HG02870 (cell line): ENCODE measurements at regions not wholly inside any gene's neighbourhood (a gene's known extent, or its start where the extent isn't known, plus 50 kb on each side); places are given as distances from the start of the nearest gene placed in this dataset.

Experiments used
- ATAC-seq: cut with Tn5 transposase; IDR thresholded peaks from one replicate; pipeline ENCODE4 v1.9.1; 2021; ENCODE audit warnings: mild to moderate bottlenecking, moderate library complexity; ENCODE audit not compliant: unreplicated experiment

GRCh38 chr9:38287420-38287985 lies 105.0 kb upstream of the ALDH1B1 start:
- ATAC-seq = no peak

DNA sequence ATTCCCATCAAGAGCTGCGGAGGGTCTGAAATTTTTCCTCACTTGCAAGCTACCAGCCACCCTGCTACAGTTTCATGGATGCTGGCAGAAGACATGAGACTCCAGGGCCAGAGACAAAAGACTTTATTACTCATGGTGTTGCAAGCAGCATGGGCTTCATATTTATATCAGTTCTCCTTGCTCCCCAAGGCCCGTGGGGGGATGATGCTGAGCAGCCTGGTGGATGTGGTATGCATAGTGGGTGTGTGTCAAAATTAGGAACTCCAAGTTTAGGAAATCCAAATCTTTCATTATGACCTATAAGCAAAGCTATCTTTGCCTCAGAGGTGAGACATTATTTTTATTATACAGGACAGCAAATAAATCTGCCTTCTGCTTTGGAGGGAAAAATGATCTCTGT lies 105.7 kb upstream of the ALDH1B1 start:
- no peak for ATAC-seq

DNA sequence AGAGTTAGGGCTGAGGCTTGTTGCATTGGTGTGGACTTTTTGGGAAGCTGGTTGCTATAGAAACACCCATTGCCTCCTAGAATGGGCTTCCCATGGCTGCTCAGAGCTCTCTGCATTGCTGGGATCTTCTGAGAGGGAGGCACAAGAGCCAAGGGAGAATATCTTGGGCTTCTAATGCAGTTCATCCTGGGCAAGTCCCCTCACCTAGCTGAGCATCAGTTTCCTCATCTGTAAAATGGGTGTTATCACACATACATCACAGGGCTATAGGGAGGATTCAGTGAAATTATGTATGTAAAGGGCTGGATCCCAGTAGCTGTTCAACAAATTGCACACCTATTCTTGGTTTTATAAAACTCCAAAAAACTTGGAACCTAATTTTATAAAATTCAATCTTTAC lies 106.1 kb upstream of the ALDH1B1 start:
- no peak for ATAC-seq

DNA sequence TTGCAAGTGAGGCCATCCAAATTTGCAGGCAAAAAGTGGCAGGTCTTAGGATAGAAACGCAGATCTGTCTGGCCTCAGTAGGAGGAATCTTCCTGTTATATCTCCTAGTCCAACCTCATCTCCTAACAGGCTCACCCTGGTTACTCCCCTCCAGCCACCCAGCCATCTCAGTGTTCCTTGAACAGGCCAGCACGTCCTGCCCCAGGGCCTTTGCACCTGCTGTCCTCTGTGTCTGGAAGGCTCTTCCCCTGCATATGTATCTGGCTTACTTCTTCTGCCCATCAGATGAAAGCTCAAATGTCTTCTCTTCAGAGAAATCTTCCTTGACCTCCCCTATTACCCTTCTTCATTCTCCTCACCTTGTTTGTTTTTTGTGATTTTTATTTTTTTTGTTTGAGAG lies 107.3 kb upstream of the ALDH1B1 start:
- no peak for ATAC-seq

GRCh38 chr9:38284588-38285051 lies 107.9 kb upstream of the ALDH1B1 start:
- ATAC-seq = no peak

DNA sequence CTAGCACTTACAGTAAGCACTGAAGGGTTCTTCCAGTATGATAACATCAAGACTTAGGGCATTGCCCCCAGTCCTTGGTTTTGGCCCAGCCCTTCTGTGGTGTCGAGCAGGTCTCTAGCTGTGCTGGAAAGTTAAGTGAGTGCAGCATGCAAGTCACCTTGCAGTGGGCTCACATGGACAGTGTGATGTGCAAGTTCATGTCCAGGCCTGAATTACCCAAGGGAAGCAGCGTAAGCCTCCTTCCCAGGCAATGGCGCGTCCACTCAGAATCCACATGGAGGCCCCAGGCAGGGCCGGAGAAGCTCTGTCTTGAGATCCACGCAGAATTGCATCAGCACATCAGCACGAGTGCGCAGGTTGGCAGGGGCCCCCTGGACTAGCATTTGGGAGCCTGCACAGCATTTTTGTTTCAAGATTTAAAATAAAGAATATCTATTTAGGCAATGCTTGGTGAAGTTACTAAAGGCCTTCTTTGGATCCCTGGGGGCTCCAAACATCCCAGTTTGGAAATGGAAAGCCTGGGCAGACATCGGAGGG lies 108.4 kb upstream of the ALDH1B1 start:
- ATAC-seq = no peak

GRCh38 chr9:38282756-38283155 lies 109.7 kb upstream of the ALDH1B1 start:
- ATAC-seq = no peak

DNA sequence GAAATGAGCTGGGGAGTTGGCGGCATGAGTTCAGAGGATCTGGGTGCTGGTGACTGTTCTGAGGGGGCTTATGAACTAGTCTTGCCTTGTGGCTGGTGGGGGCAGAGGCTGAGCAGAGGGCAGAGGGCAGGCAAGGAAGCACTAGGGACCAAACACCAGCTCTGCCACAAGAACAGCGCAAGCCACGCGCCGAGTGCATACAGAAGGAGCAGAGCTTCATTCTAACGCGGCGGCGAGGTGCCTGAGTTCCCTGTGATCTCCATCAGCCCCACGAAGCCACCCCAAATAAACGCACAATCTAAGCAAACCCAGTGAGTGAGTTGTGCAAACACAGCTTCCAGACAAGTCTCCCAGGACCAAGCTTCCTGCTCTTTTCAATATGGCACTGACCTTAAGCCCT lies 110.6 kb upstream of the ALDH1B1 start:
- no peak for ATAC-seq

DNA sequence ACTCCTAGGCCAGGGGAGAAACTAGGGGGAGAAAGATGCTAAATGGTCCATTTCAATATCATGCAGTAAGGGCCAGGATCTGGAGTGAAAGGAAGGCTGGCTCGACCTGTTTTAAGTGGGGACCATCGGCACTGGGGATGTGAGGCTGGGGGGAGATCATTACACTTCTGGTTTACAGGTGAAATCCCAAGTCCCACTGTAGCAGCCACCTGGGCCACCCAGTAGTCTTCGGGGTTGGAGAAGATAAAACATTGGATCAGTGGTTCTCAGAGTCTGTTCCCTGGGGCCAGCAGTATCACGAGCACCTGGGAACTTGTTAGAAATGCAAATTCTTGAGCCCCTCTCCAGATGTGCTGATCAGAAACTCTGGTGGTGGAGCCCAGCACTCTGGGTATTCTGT lies 111.3 kb upstream of the ALDH1B1 start:
- ATAC-seq = no peak

- ATAC-seq = no peak
Measured at GRCh38 chr9:38280251-38280800, 112.2 kb upstream of the ALDH1B1 start.

DNA sequence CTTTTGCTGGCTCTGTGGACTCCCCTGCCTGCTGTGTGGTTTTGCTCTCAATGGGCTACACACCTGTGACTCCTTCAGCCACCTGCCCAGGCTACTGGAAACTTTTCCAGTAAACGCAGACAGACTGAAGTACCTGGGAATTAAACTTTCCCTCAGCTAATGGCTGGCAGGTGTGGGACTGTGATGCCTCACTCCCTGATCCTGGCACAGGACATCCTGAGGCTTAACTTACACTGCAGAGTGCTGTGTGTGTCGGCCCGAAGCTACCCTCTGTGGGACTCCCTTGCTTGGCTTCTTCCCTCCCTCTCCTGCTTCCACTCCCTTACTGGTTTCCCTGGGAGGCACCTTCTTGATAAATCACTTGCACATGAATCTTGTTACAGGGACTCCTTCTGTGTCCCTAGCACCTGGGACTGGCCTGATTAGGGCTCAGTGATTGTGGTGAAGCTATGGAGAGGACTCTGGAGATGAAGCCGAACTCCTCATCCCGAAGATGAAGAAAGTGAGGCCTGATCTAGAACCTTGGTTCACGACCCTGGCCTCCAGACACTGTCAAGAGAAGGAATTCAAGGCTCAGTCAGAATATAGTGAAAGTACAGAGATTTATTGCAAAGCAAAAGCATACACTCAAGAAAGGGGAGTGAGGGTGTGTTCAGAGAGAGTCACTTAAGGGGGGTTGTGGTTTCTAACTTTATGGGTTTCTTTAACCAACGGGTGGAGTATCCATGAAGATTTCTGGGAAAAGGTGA lies 113.4 kb upstream of the ALDH1B1 start:
- ATAC-seq = no peak

DNA sequence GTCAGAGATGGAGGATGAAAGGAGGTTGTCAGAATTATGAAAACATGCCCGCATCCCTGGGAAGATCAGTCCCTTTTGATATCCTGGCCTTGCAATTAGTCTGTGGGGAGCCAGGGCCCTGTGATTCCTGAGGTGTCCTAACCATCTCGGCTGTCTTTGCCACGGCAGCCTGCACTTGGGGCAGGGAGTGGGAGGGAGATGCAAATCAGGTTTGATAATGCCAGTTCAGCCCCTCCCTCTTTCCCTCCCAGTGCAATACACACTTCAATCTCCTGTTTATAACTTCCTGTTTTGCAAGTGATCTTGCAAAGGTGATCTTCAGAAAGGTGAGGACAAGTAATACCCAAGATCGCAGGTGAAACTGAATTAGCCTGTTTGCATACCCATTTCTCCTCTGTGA lies 114.0 kb upstream of the ALDH1B1 start:
- no peak for ATAC-seq

DNA sequence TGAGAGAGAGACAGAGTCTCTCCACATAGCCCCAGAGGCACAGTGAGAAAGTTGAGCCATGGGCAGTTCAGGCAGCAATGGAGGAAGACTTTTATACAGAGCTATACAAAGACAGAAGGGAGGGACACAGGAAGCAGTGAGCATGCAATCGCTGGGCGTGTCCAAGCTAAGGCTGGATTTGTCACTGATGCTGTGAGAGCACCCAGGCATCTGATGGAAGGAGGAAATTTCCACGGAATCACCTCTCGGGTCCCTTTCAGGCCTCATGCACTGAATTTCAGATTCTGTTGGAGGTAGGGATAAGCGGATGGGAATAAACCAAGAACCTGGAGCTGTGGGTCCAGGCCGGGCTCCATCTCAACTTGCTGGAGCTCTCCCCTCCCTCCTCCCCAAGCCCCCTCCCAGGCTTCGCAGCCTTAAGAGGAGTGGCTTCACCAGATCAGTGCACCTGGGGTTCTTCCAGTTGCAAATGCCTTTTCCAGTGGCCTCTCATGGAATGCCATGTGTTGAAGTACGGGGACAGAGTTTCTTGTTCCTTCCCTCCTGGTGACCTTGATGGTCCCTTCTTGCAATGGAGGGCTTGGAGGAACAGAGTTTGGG lies 114.8 kb upstream of the ALDH1B1 start:
- ATAC-seq = no peak

GRCh38 chr9:38276771-38277439 lies 115.6 kb upstream of the ALDH1B1 start:
- ATAC-seq = no peak

DNA sequence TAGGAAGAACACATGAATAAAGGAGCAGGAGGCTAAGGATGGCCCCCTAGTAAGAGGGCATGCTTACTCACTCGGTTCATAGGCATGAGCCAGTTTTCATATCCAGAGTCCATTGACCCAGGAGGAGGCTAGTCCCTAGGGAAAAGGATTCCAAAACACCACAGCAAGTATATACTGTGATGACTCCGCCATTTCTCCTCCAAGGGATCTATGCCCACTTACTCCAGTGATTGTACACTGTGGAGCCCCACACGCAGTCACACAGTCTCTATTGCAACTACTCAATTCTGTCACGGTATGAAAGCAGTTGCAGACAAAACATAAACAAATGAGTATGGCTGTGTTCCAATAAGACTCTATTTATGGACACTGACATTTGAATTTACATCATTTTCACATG lies 117.7 kb upstream of the ALDH1B1 start:
- ATAC-seq = no peak

- no peak for ATAC-seq
Measured at GRCh38 chr9:38272710-38273109, 119.8 kb upstream of the ALDH1B1 start.

DNA sequence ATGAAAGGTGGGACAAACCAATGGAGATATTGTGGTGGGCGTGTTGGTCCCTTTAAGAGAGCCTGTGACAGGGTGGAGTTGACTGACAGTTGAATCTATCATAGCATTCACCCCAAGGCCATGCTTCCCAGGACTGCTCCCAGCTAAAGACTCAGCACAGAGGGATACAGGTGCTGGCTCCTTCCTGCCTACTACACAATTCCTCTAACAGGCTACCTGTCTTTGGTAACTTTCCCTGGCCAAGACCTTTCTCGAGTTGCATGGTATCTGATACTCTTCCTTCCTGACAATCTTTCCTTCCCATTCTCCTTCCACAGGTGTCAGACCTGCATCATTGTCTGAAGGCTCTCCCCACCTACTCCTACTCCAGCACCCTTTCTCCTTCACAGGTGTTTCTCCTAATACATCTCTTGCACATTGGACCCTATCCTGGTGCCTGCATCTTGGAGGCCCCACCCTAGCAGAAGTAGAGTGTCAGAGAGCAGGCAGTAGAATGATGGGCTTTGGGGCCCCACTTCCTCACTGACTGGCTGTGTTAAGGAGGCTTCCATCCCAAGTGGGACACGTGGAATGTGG lies 120.7 kb upstream of the ALDH1B1 start:
- no peak for ATAC-seq

GRCh38 chr9:38269775-38270174 lies 122.7 kb upstream of the ALDH1B1 start:
- no peak for ATAC-seq

GRCh38 chr9:38263532-38263931 lies 129.0 kb upstream of the ALDH1B1 start:
- ATAC-seq = no peak

- ATAC-seq = no peak
Measured at GRCh38 chr9:38259519-38260218, 132.8 kb upstream of the ALDH1B1 start.
